Transverse colon (tissue), 3 donors: ENCODE measurements at regions not wholly inside any gene's neighbourhood (a gene's known extent, or its start where the extent isn't known, plus 50 kb on each side); places are given as distances from the start of the nearest gene placed in this dataset.

Experiments
- POLR2A ChIP-seq: fragments of 450-650 bp; IDR thresholded peaks from one replicate; pipeline ENCODE4 v1.6.1; 2016; ENCODE audit warnings: antibody characterized with exemption, mild to moderate bottlenecking, moderate library complexity
- TF ChIP-seq, protein P1 (sequence below), 5 experiments: fragments of 200-600 bp in 3 of 5; fragments of 450-650 bp in 2 of 5; sonication (generic) in 3 of 5; IDR thresholded peaks; 1 replicate in 2 of 5; 2 replicates in 3 of 5; pipeline ENCODE4 v1.5.1; 2016 to 2017; ENCODE audit warnings: antibody characterized with exemption in 5 of 5, inconsistent platforms in 3 of 5, mild to moderate bottlenecking in 2 of 5, moderate library complexity in 1 of 5

DNA sequence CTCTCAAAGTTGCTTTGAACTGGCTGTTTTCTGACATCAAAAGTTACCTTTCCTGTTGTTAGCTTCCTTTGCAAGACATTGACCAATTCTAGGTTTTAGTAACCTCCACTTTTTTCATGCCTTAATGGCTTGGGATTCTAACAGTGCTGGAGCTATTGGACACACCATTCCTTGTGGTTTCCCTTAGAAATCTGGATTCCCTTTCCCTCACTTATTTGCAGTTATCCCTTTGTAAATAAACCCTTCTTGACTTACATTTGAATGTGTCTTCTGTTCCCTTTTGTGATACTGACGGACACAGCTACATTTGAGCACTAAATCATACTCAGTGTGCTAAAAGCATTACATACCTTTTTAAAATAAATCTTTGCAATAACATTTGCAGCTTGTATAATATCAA, 1927.6 kb upstream of the IGFBP7 start:
- TF ChIP-seq POLR2A, result no peak
- TF ChIP-seq, protein P1, sequence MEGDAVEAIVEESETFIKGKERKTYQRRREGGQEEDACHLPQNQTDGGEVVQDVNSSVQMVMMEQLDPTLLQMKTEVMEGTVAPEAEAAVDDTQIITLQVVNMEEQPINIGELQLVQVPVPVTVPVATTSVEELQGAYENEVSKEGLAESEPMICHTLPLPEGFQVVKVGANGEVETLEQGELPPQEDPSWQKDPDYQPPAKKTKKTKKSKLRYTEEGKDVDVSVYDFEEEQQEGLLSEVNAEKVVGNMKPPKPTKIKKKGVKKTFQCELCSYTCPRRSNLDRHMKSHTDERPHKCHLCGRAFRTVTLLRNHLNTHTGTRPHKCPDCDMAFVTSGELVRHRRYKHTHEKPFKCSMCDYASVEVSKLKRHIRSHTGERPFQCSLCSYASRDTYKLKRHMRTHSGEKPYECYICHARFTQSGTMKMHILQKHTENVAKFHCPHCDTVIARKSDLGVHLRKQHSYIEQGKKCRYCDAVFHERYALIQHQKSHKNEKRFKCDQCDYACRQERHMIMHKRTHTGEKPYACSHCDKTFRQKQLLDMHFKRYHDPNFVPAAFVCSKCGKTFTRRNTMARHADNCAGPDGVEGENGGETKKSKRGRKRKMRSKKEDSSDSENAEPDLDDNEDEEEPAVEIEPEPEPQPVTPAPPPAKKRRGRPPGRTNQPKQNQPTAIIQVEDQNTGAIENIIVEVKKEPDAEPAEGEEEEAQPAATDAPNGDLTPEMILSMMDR (IDR thresholded peaks at IDR 0.05), result no peak
